Activated naive CD4-positive, alpha-beta T cell treated with Interleukin-2 at 50 U/mL for 16 hours (primary cell): ENCODE measurements at regions not wholly inside any gene's neighbourhood (a gene's known extent, or its start where the extent isn't known, plus 50 kb on each side); places are given as distances from the start of the nearest gene placed in this dataset.
"Not testable (repeated sequence)": the region's sequence is repeated elsewhere in the genome, so short reads cannot be mapped to it uniquely, and the experiment has no call there.

Experiments used
- DNase-seq: peaks from one replicate; pipeline ENCODE4 v3.0.0-alpha.2; 2020

DNA sequence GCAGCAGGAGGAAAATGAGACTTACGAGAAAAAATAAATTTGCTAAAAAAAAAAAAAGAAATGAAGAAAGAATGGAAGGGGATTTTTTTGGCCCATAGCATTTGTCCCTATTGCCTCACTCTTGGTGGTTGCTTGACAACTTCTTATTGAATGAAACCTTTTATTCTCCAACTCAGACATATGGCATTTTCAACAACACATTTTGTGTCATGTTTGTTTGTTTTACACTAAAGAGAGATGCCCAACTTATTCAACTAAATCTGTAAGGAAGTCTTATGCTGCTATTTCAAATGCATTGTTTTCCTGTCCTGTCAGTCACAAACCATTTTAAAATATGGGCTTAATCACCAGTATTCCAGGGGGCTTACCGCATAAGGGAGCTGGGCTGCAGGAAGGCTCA is 409.1 kb upstream of the TENM3 start:
- no peak for DNase-seq

DNA sequence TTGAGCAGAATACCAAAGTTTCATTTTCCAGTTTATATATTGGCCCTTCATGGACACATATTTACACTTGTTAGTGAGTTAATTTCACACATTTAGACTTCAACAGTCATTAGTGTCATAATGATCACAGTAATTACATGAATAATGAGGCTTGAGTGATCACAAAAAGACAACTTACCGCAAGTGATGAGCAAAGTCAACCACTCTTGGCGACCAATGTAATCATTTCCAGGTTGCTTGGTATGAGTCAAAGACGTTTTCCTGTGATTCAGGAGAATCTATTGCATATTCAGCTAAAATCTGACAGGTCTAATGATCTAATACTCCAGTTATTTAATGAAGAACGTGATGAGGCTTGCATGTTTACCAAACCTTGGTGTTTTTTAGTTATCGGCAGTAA is 407.9 kb upstream of the TENM3 start:
- DNase-seq = no peak

GRCh38 chr4:181838253-181838652 is 404.9 kb upstream of the TENM3 start:
- no peak for DNase-seq

DNA sequence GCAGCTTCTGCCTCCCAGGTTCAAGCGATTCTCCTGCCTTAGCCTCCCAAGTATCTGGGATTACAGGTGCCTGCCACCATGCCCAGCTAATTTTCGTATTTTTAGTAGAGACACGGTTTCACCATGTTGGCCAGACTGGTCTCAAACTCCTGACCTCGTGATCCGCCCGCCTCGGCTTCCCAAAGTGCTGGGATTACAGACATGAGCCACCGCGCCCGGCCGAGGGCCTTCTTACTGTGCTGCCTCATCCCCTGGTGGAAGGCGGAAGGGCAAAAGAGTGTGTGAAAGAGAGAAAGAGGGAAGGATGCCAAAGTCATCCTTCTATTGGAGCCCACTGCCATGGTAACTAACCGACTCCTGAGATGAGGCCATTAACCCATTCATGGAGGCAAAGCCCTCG is 399.4 kb upstream of the TENM3 start:
- not testable (repeated sequence) for DNase-seq

DNA sequence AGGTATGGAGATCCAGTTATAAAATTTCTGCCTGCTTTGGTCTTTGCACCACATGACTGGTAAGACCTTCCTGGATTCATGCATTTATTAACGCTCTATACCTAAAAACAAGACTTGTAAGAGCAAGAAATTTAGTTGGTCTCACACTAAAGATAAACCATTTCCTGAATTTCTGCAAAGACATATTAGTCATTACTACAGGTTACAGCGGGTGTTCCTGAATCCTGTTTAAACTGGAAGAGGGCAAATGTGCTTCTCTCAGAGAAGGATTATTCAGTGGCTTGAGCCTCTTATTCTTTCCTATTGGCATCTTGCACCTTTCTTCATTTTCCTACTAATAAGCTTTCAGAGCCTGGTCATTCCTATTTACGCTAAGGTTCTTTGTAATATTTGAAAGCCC is 397.6 kb upstream of the TENM3 start:
- DNase-seq = no peak

DNA sequence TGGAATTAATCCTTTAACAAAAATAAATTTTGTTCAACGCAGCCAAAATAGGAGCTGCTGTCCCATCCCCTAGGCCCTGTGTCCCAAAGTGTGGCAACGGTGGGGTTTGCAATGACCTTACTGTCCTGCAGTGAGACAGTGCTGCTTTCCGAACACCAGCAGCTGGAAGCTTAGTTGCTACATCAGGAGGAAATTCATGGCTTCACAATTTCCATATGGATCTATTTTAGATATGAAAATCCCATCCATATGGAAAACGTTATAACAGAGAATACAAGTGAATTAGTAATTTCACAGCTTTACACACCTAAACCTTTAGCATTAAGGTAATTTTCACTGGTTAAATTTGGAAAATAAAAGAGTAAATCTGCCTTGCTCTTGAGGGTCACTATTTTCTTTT is 396.3 kb upstream of the TENM3 start:
- DNase-seq = no peak

DNA sequence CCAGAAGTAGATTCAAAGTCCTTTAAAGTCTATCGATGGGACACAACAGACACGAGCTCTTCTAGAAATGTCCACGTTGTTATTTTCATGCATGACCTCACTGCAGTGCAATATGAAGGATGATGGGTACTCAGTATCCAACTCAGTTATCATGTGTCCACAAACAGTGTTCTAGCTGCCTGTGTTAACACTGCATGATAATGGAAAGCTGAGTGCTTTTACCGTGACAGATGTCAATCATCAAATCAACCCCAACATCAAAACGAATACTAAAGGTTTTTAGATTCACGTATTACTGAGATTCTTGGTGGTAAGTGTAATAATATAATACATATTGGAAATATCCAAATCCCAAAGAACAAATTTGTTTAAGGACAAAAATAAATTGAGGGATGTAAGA is 394.8 kb upstream of the TENM3 start:
- DNase-seq = no peak

GRCh38 chr4:181849472-181849871 is 393.7 kb upstream of the TENM3 start:
- DNase-seq = no peak

DNA sequence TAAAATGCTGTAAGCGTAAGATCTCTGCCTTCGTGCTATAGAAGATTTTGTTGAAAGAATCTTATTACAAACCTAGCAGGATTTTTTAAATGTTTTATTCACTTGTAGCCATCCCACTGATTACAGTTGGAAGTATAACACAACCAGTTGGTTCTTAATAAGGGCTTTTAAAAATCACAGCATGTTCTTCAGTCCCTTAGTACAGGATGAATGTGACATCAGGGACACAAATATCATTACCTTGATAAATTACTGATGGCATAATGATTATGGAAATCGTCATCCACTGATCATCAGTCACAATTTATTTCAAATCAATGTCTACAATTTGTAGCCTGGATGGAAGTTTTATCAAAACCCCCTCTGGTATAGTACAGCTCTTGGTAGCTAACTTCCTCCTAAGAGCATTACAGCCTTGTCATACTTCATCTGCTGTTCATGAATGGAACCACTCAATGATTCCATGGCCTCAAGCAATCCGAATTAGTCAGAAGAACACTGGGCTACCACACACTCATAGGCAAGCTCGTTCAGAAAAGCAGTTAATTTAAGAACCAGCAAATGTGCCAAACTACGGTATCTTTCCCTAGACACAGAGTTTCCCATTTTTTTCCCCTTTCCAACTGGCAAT is 389.2 kb upstream of the TENM3 start:
- DNase-seq = no peak

DNA sequence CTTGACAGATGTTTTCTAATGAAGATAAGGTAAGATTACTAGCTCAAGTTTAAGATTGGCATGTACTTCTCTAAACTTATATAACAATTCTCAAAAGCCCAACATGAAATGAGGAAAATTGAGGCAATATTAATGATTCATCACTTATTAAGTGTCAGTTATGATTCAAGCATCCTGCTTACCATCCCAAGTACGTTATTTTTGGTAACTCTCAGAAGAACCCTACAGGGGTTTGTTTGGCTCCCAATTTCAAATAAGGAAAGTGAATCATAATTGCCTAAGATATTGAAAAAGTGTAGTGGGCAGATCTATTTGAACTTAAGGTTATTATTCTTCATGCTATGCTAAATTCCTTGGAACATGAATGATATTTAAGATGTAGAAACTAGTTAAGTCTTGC is 387.9 kb upstream of the TENM3 start:
- DNase-seq = no peak

DNA sequence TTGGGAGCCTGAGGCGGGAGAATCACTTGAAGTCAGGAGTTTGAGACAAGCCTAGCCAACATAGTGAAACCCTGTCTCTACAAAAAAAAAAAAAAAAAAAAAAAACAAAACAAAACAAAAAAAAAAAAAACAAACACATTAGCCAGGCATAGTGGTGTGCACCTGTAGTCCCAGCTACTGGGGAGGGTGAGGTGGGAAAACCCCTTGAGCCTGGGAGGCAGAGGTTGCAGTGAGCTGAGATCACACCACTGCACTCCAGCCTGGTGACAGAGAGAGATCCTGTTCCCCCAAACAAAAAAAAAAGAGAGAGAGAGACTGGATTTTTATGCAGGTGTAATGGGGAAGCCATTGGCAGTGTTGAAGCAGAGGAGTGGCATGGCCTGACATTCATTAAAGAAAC is 385.7 kb upstream of the TENM3 start:
- not testable (repeated sequence) for DNase-seq

- DNase-seq = no peak
These were observed 384.5 kb upstream of the TENM3 start for GRCh38 chr4:181858741-181859140.

DNA sequence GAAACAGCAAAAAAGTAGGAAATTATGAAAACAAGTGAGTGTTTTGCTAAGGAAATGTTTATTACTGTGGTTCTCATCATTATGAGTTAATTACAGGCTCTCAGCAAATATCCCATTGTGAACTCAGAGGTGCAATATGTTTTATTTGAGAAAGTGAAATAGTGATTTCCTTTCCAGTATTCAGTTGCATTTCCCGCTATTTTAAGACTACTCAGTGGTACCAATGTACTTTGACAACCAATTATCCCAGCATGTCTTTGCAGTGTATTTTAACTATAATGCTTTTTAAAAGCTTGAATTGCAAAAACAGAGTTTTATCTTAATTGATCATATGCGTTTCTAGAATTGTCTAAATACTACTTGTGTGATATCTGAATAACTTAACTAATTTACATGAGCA is 383.8 kb upstream of the TENM3 start:
- DNase-seq = no peak

DNA sequence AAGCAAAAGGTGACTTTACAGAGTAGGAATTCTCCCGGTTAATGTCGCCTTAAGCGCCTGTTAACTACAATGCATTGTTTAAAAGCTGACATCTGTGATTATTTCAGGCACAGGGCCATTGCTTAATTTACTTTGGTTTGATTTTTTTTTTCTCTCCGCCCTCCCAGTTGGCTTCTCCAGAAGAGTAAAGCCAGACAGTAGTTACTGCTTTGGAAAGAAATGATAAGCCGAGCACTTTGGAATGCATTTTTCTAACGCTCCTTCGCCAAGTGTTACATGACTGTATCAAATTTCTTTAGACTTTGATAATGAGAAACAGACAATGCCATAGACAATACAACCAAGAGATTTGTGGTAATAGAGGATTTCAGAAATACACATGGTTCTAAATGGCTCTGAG is 383.0 kb upstream of the TENM3 start:
- DNase-seq = no peak

GRCh38 chr4:181860668-181861067 is 382.5 kb upstream of the TENM3 start:
- no peak for DNase-seq

DNA sequence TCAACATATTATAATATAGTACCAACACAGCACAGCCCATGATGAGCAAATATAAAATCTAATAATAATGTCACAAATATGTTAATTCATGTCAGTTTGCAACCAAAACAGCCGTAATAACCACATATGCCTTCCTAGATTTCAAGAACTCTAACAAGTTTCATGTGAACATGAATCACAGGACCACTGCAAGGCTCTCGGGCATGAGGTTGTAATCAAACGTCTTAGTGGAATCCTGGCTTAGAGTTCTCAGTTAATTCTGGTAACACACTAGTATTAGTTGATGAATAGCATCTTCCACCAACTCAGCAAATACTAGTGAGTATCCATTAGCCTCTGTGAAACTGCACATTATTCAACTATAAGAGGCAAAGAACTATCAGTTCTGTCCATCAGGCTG is 379.3 kb upstream of the TENM3 start:
- DNase-seq = no peak

GRCh38 chr4:181870326-181870725 is 372.9 kb upstream of the TENM3 start:
- no peak for DNase-seq

- DNase-seq = no peak
These were observed 368.6 kb upstream of the TENM3 start for GRCh38 chr4:181874602-181875001.

DNA sequence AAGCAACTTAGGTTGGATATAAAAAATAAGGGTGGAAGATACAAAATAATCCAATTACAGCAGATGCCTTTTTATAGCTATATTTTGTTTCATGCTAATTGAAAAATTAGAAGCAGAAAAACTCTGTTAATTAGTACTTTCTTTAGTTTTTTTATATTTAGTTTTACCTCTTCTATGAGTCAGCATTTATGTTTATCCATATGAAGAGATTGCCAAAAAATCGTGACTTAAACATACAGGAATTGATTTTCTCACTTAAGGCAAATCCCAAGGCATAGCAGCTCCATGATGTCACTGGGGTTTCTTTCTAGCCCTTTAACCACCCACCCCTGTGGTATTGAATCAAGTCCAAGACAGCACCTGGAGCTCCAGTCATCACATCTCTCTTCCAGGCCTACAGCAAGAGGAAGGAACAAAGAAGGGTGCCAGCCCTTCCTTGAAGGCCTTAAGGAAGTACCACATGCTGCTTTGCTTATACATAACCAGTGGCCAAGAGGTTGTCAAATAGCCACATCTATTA is 365.8 kb upstream of the TENM3 start:
- DNase-seq = no peak

DNA sequence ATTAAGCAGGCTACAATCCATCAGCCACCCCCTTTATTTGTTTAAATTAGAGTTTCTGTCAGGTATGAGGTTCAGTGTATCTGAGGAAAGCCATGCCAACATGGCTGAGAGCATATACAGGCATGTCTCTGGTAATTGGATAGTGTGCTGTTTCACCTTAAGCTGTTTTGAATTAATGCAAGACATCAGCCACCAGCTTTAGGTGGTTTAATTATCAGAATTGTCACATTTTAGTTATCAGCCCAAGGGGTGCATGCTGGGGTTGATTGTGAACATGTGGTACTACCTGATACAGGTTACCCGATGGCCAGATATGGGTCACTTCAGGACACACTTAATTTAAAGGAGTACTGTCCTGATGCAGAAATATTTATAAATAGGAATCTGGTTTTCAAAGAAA is 353.2 kb upstream of the TENM3 start:
- no peak for DNase-seq

DNA sequence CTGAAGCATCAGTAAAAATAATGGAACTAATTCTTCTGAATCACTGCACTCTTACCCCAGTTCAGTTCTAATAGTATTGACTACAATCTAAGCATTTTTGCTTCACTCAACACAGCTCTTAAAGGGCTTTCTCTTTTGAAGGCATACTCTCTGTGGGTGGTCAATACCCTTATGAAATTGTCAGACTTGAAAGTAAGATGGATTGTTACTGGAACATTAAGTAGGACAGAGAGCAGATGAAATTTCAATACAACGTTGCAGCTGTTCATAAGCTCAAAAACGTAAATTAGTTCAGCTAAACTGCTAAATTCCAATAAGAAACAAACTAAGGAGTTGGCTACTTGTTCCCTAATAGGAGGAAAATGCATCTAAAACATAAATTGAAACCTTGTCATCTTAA is 352.3 kb upstream of the TENM3 start:
- no peak for DNase-seq

- no peak for DNase-seq
These were observed 346.6 kb upstream of the TENM3 start for GRCh38 chr4:181896614-181897013.

DNA sequence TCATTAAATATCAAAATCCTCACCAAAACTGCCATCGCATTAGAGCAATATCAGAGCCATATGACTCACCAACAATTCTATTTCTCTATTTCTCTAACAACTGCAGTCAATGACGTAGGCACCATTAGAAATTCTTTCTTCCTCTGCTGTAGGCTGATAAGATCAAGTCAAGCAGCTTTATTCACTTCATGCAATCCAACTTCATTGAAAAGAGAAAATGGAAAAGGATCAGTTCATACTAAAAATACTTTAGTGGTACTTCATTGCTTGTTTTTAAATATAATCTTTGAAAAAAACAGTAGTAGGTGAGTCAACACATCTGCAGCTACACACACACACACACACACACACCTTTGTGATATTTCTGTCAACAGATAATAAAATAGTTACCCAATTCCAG is 345.3 kb upstream of the TENM3 start:
- DNase-seq = no peak

DNA sequence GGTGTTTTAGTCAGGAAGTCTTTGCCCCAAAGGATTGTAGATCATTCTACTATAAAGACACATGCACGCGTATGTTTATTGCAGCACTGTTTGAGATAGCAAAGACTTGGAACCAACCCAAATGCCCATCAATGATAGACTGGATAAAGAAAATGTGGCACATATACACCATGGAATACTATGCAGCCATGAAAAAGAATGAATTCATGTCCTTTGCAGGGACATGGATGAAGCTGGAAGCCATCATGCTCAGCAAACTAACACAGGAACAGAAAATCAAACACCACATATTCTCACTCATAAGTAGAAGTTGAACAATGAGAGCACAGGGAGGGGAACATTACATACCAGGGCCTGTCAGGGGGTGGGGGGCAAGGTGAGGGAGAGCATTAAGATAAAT is 340.8 kb upstream of the TENM3 start:
- DNase-seq = not testable (repeated sequence)

DNA sequence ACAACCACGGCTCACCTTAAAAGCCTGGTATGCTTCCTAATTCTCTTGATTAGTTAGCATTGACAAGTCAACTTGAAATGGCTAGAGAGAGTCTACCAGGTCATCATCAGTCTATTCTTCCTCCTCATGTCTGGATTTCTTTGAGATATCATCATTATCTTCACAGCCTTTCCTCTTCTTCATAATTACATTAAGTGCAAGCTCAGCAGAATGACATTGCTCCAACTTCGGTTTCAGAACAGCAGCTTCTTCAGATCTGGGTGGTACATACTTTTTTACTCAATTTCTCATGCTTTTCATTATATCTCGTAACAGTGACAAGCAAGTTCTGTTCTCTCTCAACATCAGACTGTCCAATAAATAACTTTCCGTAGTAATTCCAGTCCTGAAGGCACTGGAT is 337.5 kb upstream of the TENM3 start:
- no peak for DNase-seq

- DNase-seq = no peak
These were observed 335.0 kb upstream of the TENM3 start for GRCh38 chr4:181908168-181908567.
